B cell (primary cell): ENCODE measurements at regions not wholly inside any gene's neighbourhood (a gene's known extent, or its start where the extent isn't known, plus 50 kb on each side); places are given as distances from the start of the nearest gene placed in this dataset.

Source experiments
- ATAC-seq: fragments of 200-7000 bp; cut with Tn5 transposase; one replicate; pipeline ENCODE4 v1.10.0; 2021; ENCODE audit warnings: low read depth, mild to moderate bottlenecking, moderate number of reproducible peaks, moderate library complexity
- CTCF ChIA-PET: fragments of 350-600 bp; sonication (Branson Sonifier 250); formaldehyde crosslinking; loops from one replicate; lab custom pipeline; 2021; ENCODE audit warnings: antibody characterized with exemption, inconsistent platforms; lab: Charles Lee
- POLR2A ChIA-PET: fragments of 350-600 bp; sonication (Branson Sonifier 250); formaldehyde crosslinking; loops from one replicate; lab custom pipeline; 2021; ENCODE audit warnings: antibody characterized with exemption; lab: Charles Lee
- DNase-seq: peaks from one replicate; pipeline ENCODE4 v3.0.0; 2013
- H2AFZ ChIP-seq: 2 replicates; pipeline ENCODE4 v1.6.1; 2012; ENCODE audit warnings: mild to moderate bottlenecking, low read depth, low read length; ENCODE audit not compliant: insufficient read depth, poor library complexity, severe bottlenecking
- H3K27ac ChIP-seq, 2 donors: 1 replicate in 1 of 2; 2 replicates in 1 of 2; pipeline ENCODE4 v1.5.1; 2012 to 2013; ENCODE audit warnings: low read length in 2 of 2, mild to moderate bottlenecking in 2 of 2, moderate library complexity in 1 of 2
- H3K27me3 ChIP-seq, 4 experiments: fragments of 200-600 bp in 1 of 4; sonication (generic) in 1 of 4; replicated peaks in 1 of 4; 1 replicate in 2 of 4; 2 replicates in 2 of 4; pipeline versions ENCODE4 v1.6.1 to v1.7.0; 2013 to 2016; ENCODE audit warnings: low read length in 3 of 4, mild to moderate bottlenecking in 2 of 4, mixed read lengths in 1 of 4, moderate library complexity in 1 of 4; ENCODE audit not compliant: insufficient read depth in 4 of 4, control insufficient read depth in 3 of 4; ENCODE audit errors: control extremely low read depth in 1 of 4
- H3K36me3 ChIP-seq, 2 experiments: replicated peaks in 1 of 2; 1 replicate in 1 of 2; 2 replicates in 1 of 2; pipeline versions ENCODE4 v1.6.1 to v1.7.1; 2013; ENCODE audit warnings: low read length in 1 of 2; ENCODE audit not compliant: insufficient read depth in 2 of 2, control insufficient read depth in 1 of 2; ENCODE audit errors: control extremely low read depth in 1 of 2, extremely low read depth in 1 of 2
- H3K4me1 ChIP-seq, 2 donors: fragments of 200-600 bp in 1 of 2; sonication (generic) in 1 of 2; 1 replicate in 1 of 2; 2 replicates in 1 of 2; pipeline versions ENCODE4 v1.5.1 to v1.6.1; 2013 to 2017; ENCODE audit warnings: low read length in 2 of 2; ENCODE audit not compliant: control insufficient read depth in 2 of 2, insufficient read depth in 2 of 2
- H3K4me2 ChIP-seq: replicated peaks from 2 replicates; pipeline ENCODE3; 2012; ENCODE audit warnings: mild to moderate bottlenecking, low read depth, low read length; ENCODE audit not compliant: poor library complexity, severe bottlenecking
- H3K4me3 ChIP-seq, 5 experiments: fragments of 200-600 bp in 1 of 5; sonication (generic) in 1 of 5; 1 replicate in 3 of 5; 2 replicates in 2 of 5; pipeline versions ENCODE4 v1.5.1 to v1.7.0; 2011 to 2016; ENCODE audit warnings: low read length in 4 of 5, mild to moderate bottlenecking in 4 of 5, low read depth in 2 of 5, control low read depth in 1 of 5, moderate library complexity in 1 of 5; ENCODE audit not compliant: insufficient read depth in 1 of 5; ENCODE audit errors: control extremely low read depth in 1 of 5, extremely low read depth in 1 of 5
- H3K79me2 ChIP-seq: fragments of 200-600 bp; sonication (generic); one replicate; pipeline ENCODE4 v1.6.0; 2016; ENCODE audit warnings: low read length; ENCODE audit not compliant: control insufficient read depth, insufficient read depth
- H3K9ac ChIP-seq: fragments of 200-600 bp; sonication (generic); 2 replicates; pipeline ENCODE4 v1.6.1; 2017; ENCODE audit warnings: mild to moderate bottlenecking, low read length, moderate library complexity
- H3K9me3 ChIP-seq, 3 donors: one replicate each; pipeline versions ENCODE4 v1.6.1 to v1.7.1; 2013; ENCODE audit warnings: low read length in 2 of 3; ENCODE audit not compliant: control insufficient read depth in 2 of 3, insufficient read depth in 1 of 3; ENCODE audit errors: control extremely low read depth in 1 of 3
- H4K20me1 ChIP-seq: 2 replicates; pipeline ENCODE4 v1.6.0; 2012; ENCODE audit warnings: mild to moderate bottlenecking, low read length; ENCODE audit not compliant: insufficient read depth, control insufficient read depth, poor library complexity, severe bottlenecking
- H3K27ac Mint-ChIP-seq: one replicate; pipeline ENCODE4 v1.8.0; 2021; ENCODE audit warnings: mixed read lengths
- H3K27me3 Mint-ChIP-seq: one replicate; pipeline ENCODE4 v1.8.0; 2021; ENCODE audit warnings: mixed read lengths
- H3K4me1 Mint-ChIP-seq: one replicate; pipeline ENCODE4 v1.8.0; 2021; ENCODE audit warnings: mixed read lengths
- H3K4me3 Mint-ChIP-seq: one replicate; pipeline ENCODE4 v1.8.0; 2021; ENCODE audit warnings: mixed read lengths
- H3K9me3 Mint-ChIP-seq: one replicate; pipeline ENCODE4 v1.8.0; 2022; ENCODE audit warnings: mixed read lengths; ENCODE audit not compliant: insufficient read depth
- CTCF ChIP-seq: fragments of 200-600 bp; IDR thresholded peaks from one replicate; pipeline ENCODE4 v1.8.0; 2022; ENCODE audit warnings: antibody characterized with exemption, mild to moderate bottlenecking
- EZH2 ChIP-seq: IDR thresholded peaks from 2 replicates; pipeline ENCODE4 v1.6.1; 2012; ENCODE audit warnings: borderline replicate concordance, low read depth, mild to moderate bottlenecking, moderate library complexity, low read length; ENCODE audit not compliant: insufficient read depth, poor library complexity, severe bottlenecking
- WGBS: methylation state at CpG from one replicate; pipeline ENCODE4 v1.1.5; 2013; ENCODE audit warnings: missing lambda C conversion rate; ENCODE audit not compliant: insufficient coverage; 5-methylcytosine and 5-hydroxymethylcytosine counted together
- intact Hi-C: fragments of 100-400 bp; cut with micrococcal nuclease; formaldehyde crosslinking; loops from one replicate; pipeline ENCODE4 v1.10.0; 2022

GRCh38 chr16:7088711-7089110 lies 243.9 kb upstream of the RBFOX1 start:
- H3K27ac Mint-ChIP-seq: no peak overlapping the region
- POLR2A ChIA-PET: no interaction called here

More at GRCh38 chr16:7088711-7089110, 243.9 kb upstream of the RBFOX1 start:
- CTCF ChIA-PET: no interaction called here
- no peak overlapping the region for H3K27ac ChIP-seq
- H4K20me1 ChIP-seq: no peaks in the 10 kb centered on the region
- H3K79me2 ChIP-seq: no peaks in the 10 kb centered on the region
- peaks cover 8% of the 10 kb centered on the region for H3K9me3 Mint-ChIP-seq
- no peak overlapping the region for H3K9ac ChIP-seq
- no peak overlapping the region for H3K4me2 ChIP-seq
- ATAC-seq: no peak
- H3K27me3 Mint-ChIP-seq: no peaks in the 10 kb centered on the region
- no peak for DNase-seq
- H3K27me3 ChIP-seq: peaks cover 0 to 3% (median 0%) of the 10 kb centered on the region in 4 experiments
- H3K4me3 Mint-ChIP-seq: no peak overlapping the region
- WGBS: no CpG with 5 or more reads among the region's 5 CpGs
- no peaks in the 10 kb centered on the region for H3K4me1 Mint-ChIP-seq
- intact Hi-C loops: no loop called here
- TF ChIP-seq EZH2 (no peak), CTCF (no peak)
- H3K4me3 ChIP-seq: no peak overlapping the region
- no peaks in the 10 kb centered on the region for H3K36me3 ChIP-seq
- no peaks in the 10 kb centered on the region for H3K9me3 ChIP-seq
- H3K4me1 ChIP-seq: no peaks in the 10 kb centered on the region
- H2AFZ ChIP-seq: no peak overlapping the region
